NCI-H2107 treated with DMSO at 0.1 percent for 48 hours (cell line): ENCODE measurements at regions not wholly inside any gene's neighbourhood (a gene's known extent, or its start where the extent isn't known, plus 50 kb on each side); places are given as distances from the start of the nearest gene placed in this dataset.

ENCODE experiments used
- DNase-seq: peaks from one replicate; lab custom pipeline; 2025; ENCODE audit not compliant: unreplicated experiment; lab: John Stamatoyannopoulos, UW

GRCh38 chr5:81914696-81915095, 57.1 kb upstream of the ATG10 start:
- no peak for DNase-seq

GRCh38 chr5:81912933-81913332, 58.9 kb upstream of the ATG10 start:
- no peak for DNase-seq

- DNase-seq = no peak
Measured at GRCh38 chr5:81909677-81910076, 62.1 kb upstream of the ATG10 start.

GRCh38 chr5:81908771-81909170, 63.1 kb upstream of the ATG10 start:
- DNase-seq = peak; percentile 36

- no peak for DNase-seq
Measured at GRCh38 chr5:81908044-81908443, 63.8 kb upstream of the ATG10 start.

- DNase-seq = no peak
Measured at GRCh38 chr5:81907012-81907635, 64.7 kb upstream of the ATG10 start.

GRCh38 chr5:81906086-81906485, 65.7 kb upstream of the ATG10 start:
- DNase-seq = no peak

- no peak for DNase-seq
Measured at GRCh38 chr5:81904861-81905260, 67.0 kb upstream of the ATG10 start.

GRCh38 chr5:81904166-81904565, 67.7 kb upstream of the ATG10 start:
- no peak for DNase-seq

- DNase-seq = no peak
Measured at GRCh38 chr5:81901586-81901985, 70.2 kb upstream of the ATG10 start.

- no peak for DNase-seq
Measured at GRCh38 chr5:81899123-81899522, 72.7 kb upstream of the ATG10 start.

GRCh38 chr5:81898403-81898802, 73.4 kb upstream of the ATG10 start:
- no peak for DNase-seq

GRCh38 chr5:81896764-81897163, 75.1 kb upstream of the ATG10 start:
- no peak for DNase-seq

- no peak for DNase-seq
Measured at GRCh38 chr5:81895307-81895706, 76.5 kb upstream of the ATG10 start.

GRCh38 chr5:81893961-81894360, 77.9 kb upstream of the ATG10 start:
- no peak for DNase-seq

GRCh38 chr5:81884871-81885270, 87.0 kb upstream of the ATG10 start:
- no peak for DNase-seq

GRCh38 chr5:81883371-81883770, 88.5 kb upstream of the ATG10 start:
- DNase-seq = no peak

- no peak for DNase-seq
Measured at GRCh38 chr5:81881595-81881994, 90.2 kb upstream of the ATG10 start.

GRCh38 chr5:81879936-81880335, 91.9 kb upstream of the ATG10 start:
- no peak for DNase-seq

GRCh38 chr5:81878333-81878732, 93.5 kb upstream of the ATG10 start:
- DNase-seq = no peak

GRCh38 chr5:81866994-81867393, 104.8 kb upstream of the ATG10 start:
- DNase-seq = no peak

GRCh38 chr5:81860778-81861177, 109.9 kb upstream of the SSBP2 start:
- no peak for DNase-seq

- DNase-seq = no peak
Measured at GRCh38 chr5:81859624-81860023, 108.7 kb upstream of the SSBP2 start.
